CD8-positive, alpha-beta memory T cell (primary cell): ENCODE measurements at regions not wholly inside any gene's neighbourhood (a gene's known extent, or its start where the extent isn't known, plus 50 kb on each side); places are given as distances from the start of the nearest gene placed in this dataset.

Experiments used
- CTCF ChIA-PET: fragments of 350-600 bp; sonication (Branson Sonifier 250); formaldehyde crosslinking; loops from one replicate; lab custom pipeline; 2021; ENCODE audit warnings: antibody characterized with exemption; lab: Charles Lee
- POLR2A ChIA-PET: fragments of 350-600 bp; sonication (Branson Sonifier 250); formaldehyde crosslinking; loops from one replicate; lab custom pipeline; 2021; ENCODE audit warnings: antibody characterized with exemption; lab: Charles Lee
- DNase-seq, 5 donors: peaks; one replicate each; pipeline versions ENCODE4 v3.0.0 to v3.0.0-alpha.2; 2020 to 2022; ENCODE audit warnings: mixed read lengths in 1 of 5
- H3K27ac ChIP-seq: one replicate; pipeline ENCODE4 v1.7.0; 2013; ENCODE audit warnings: low read depth, mild to moderate bottlenecking, low read length, moderate library complexity
- H3K27me3 ChIP-seq: 2 replicates; pipeline ENCODE4 v1.7.0; 2013; ENCODE audit warnings: low read length, mild to moderate bottlenecking; ENCODE audit not compliant: insufficient read depth, poor library complexity, severe bottlenecking
- H3K36me3 ChIP-seq: 2 replicates; pipeline ENCODE4 v1.7.0; 2013; ENCODE audit warnings: mild to moderate bottlenecking, low read length, moderate library complexity; ENCODE audit not compliant: insufficient read depth
- H3K4me1 ChIP-seq: 2 replicates; pipeline ENCODE4 v1.7.0; 2013; ENCODE audit warnings: mild to moderate bottlenecking, low read length, moderate library complexity; ENCODE audit not compliant: insufficient read depth
- H3K4me3 ChIP-seq: 2 replicates; pipeline ENCODE4 v1.7.0; 2013; ENCODE audit warnings: mild to moderate bottlenecking, low read length
- H3K9me3 ChIP-seq: 2 replicates; pipeline ENCODE4 v1.7.0; 2013; ENCODE audit warnings: mild to moderate bottlenecking, low read length
- H3K27ac Mint-ChIP-seq, 8 donors: one replicate each; pipeline ENCODE4 v1.8.0; 2020 to 2021; ENCODE audit warnings: mixed read lengths in 8 of 8, mild to moderate bottlenecking in 6 of 8, inconsistent platforms in 3 of 8, moderate library complexity in 3 of 8
- H3K27me3 Mint-ChIP-seq, 2 donors: one replicate each; pipeline ENCODE4 v1.8.0; 2020 to 2021; ENCODE audit warnings: mixed read lengths in 2 of 2, mild to moderate bottlenecking in 1 of 2, moderate library complexity in 1 of 2
- H3K36me3 Mint-ChIP-seq, 3 donors: one replicate each; pipeline ENCODE4 v1.8.0; 2020 to 2021; ENCODE audit warnings: mixed read lengths in 3 of 3, inconsistent platforms in 1 of 3, mild to moderate bottlenecking in 1 of 3
- H3K4me1 Mint-ChIP-seq, 3 donors: one replicate each; pipeline ENCODE4 v1.8.0; 2020 to 2021; ENCODE audit warnings: mixed read lengths in 3 of 3, inconsistent platforms in 1 of 3, mild to moderate bottlenecking in 1 of 3
- H3K4me3 Mint-ChIP-seq, 7 donors: one replicate each; pipeline ENCODE4 v1.8.0; 2020 to 2021; ENCODE audit warnings: mixed read lengths in 7 of 7, mild to moderate bottlenecking in 6 of 7, moderate library complexity in 4 of 7, inconsistent platforms in 2 of 7
- H3K9me3 Mint-ChIP-seq, 5 donors: one replicate each; pipeline ENCODE4 v1.8.0; 2020 to 2022; ENCODE audit warnings: mixed read lengths in 5 of 5, mild to moderate bottlenecking in 3 of 5, moderate library complexity in 2 of 5, inconsistent platforms in 1 of 5

- Histone ChIP-seq H3K36me3 (no peaks in the 10 kb centered on the region), H3K4me1 (no peaks in the 10 kb centered on the region), H3K27me3 (no peaks in the 10 kb centered on the region), H3K4me3 (no peak overlapping the region), H3K9me3 (no peaks in the 10 kb centered on the region), H3K27ac (no peak overlapping the region)
- ChIA-PET POLR2A (no interaction called here), CTCF (no interaction called here)
- Mint-ChIP-seq H3K27me3 (no peaks in the 10 kb centered on the region), H3K27ac (no peak overlapping the region), H3K36me3 (no peaks in the 10 kb centered on the region), H3K9me3 (no peaks in the 10 kb centered on the region), H3K4me1 (peaks cover 4 to 8% (median 7%) of the 10 kb centered on the region in 3 donors), H3K4me3 (no peak overlapping the region)
- no peak for DNase-seq
Measured at GRCh38 chr7:121479466-121479865, 83.4 kb upstream of the FAM3C start.

- POLR2A ChIA-PET: no interaction called here
- no peak overlapping the region for H3K27ac ChIP-seq
Measured at GRCh38 chr7:121475806-121476205, 79.7 kb upstream of the FAM3C start.

GRCh38 chr7:121474301-121474673 is 78.2 kb upstream of the FAM3C start:
- ChIA-PET CTCF (interaction anchor here (2.4 kb wide), 1 partner anchor 78 kb away, joined by 7 read pairs; the partner anchor contains the start of gene FAM3C), POLR2A (no interaction called here)
- no peaks in the 10 kb centered on the region for H3K27me3 Mint-ChIP-seq

More at GRCh38 chr7:121475806-121476205, 79.7 kb upstream of the FAM3C start:
- Histone ChIP-seq H3K27me3 (no peaks in the 10 kb centered on the region), H3K9me3 (no peaks in the 10 kb centered on the region), H3K4me3 (no peak overlapping the region), H3K36me3 (no peaks in the 10 kb centered on the region), H3K4me1 (no peaks in the 10 kb centered on the region)
- no peaks in the 10 kb centered on the region for H3K9me3 Mint-ChIP-seq
- H3K4me1 Mint-ChIP-seq: no peaks in the 10 kb centered on the region
- H3K4me3 Mint-ChIP-seq: no peak overlapping the region
- no peak overlapping the region for H3K27ac Mint-ChIP-seq
- H3K36me3 Mint-ChIP-seq: no peaks in the 10 kb centered on the region
- DNase-seq: no peak
- H3K27me3 Mint-ChIP-seq: no peaks in the 10 kb centered on the region
- CTCF ChIA-PET: no interaction called here

GRCh38 chr7:121473645-121474300 is 77.7 kb upstream of the FAM3C start:
- Mint-ChIP-seq H3K27ac (no peak overlapping the region), H3K4me1 (no peaks in the 10 kb centered on the region), H3K36me3 (no peaks in the 10 kb centered on the region), H3K9me3 (no peaks in the 10 kb centered on the region), H3K4me3 (no peak overlapping the region), H3K27me3 (no peaks in the 10 kb centered on the region)
- no peak overlapping the region for H3K27ac ChIP-seq
- no peaks in the 10 kb centered on the region for H3K27me3 ChIP-seq
- ChIA-PET CTCF (interaction anchor here (2.4 kb wide), 1 partner anchor 78 kb away, joined by 7 read pairs; the partner anchor contains the start of gene FAM3C), POLR2A (no interaction called here)
- no peaks in the 10 kb centered on the region for H3K36me3 ChIP-seq
- H3K4me3 ChIP-seq: no peak overlapping the region
- no peaks in the 10 kb centered on the region for H3K4me1 ChIP-seq
- no peaks in the 10 kb centered on the region for H3K9me3 ChIP-seq
- no peak for DNase-seq

More at GRCh38 chr7:121474301-121474673, 78.2 kb upstream of the FAM3C start:
- no peaks in the 10 kb centered on the region for H3K36me3 ChIP-seq
- H3K27me3 ChIP-seq: no peaks in the 10 kb centered on the region
- Mint-ChIP-seq H3K27ac (no peak overlapping the region), H3K4me1 (no peaks in the 10 kb centered on the region), H3K4me3 (no peak overlapping the region), H3K9me3 (no peaks in the 10 kb centered on the region), H3K36me3 (no peaks in the 10 kb centered on the region)
- H3K27ac ChIP-seq: no peak overlapping the region
- H3K9me3 ChIP-seq: no peaks in the 10 kb centered on the region
- no peak overlapping the region for H3K4me3 ChIP-seq
- DNase-seq: no peak
- no peaks in the 10 kb centered on the region for H3K4me1 ChIP-seq

- no peaks in the 10 kb centered on the region for H3K36me3 ChIP-seq
- Mint-ChIP-seq H3K4me3 (no peak overlapping the region), H3K27me3 (peaks cover 2 to 12% of the 10 kb centered on the region in 2 donors), H3K9me3 (no peaks in the 10 kb centered on the region), H3K4me1 (no peaks in the 10 kb centered on the region), H3K27ac (no peak overlapping the region), H3K36me3 (peaks cover 0 to 3% (median 0%) of the 10 kb centered on the region in 3 donors)
- H3K4me1 ChIP-seq: no peaks in the 10 kb centered on the region
- DNase-seq: no peak
- ChIA-PET POLR2A (no interaction called here), CTCF (interaction anchor here (0.7 to 1.5 kb wide), 3 partner anchors 10 to 527 kb away, joined by 3 to 4 read pairs (median 3); partner anchors contain the start of gene FAM3C)
- H3K9me3 ChIP-seq: no peaks in the 10 kb centered on the region
- H3K27ac ChIP-seq: no peak overlapping the region
- H3K27me3 ChIP-seq: no peaks in the 10 kb centered on the region
- H3K4me3 ChIP-seq: no peak overlapping the region
Measured at GRCh38 chr7:121466455-121466854, 70.3 kb upstream of the FAM3C start.

GRCh38 chr7:121459148-121459547 is 63.0 kb upstream of the FAM3C start:
- POLR2A ChIA-PET: no interaction called here
- no peak overlapping the region for H3K27ac ChIP-seq
- no peaks in the 10 kb centered on the region for H3K4me1 Mint-ChIP-seq

GRCh38 chr7:121456785-121457359 is 60.8 kb upstream of the FAM3C start:
- no peaks in the 10 kb centered on the region for H3K9me3 ChIP-seq
- H3K4me1 ChIP-seq: no peaks in the 10 kb centered on the region
- peaks cover 0 to 4% of the 10 kb centered on the region in 2 donors for H3K27me3 Mint-ChIP-seq
- H3K4me3 Mint-ChIP-seq: no peak overlapping the region
- H3K4me3 ChIP-seq: no peak overlapping the region
- CTCF ChIA-PET: interaction anchor here (1.0 to 1.1 kb wide), 2 partner anchors 10 to 15 kb away, joined by 3 read pairs; no protein-coding TSS in a partner anchor
- H3K36me3 ChIP-seq: no peaks in the 10 kb centered on the region
- H3K27me3 ChIP-seq: no peaks in the 10 kb centered on the region
- no peaks in the 10 kb centered on the region for H3K4me1 Mint-ChIP-seq
- H3K27ac Mint-ChIP-seq: no peak overlapping the region
- DNase-seq: no peak
- H3K36me3 Mint-ChIP-seq: no peaks in the 10 kb centered on the region
- H3K9me3 Mint-ChIP-seq: no peaks in the 10 kb centered on the region
- no peak overlapping the region for H3K27ac ChIP-seq
- POLR2A ChIA-PET: no interaction called here

More at GRCh38 chr7:121459148-121459547, 63.0 kb upstream of the FAM3C start:
- no peak overlapping the region for H3K4me3 ChIP-seq
- Mint-ChIP-seq H3K9me3 (no peaks in the 10 kb centered on the region), H3K27me3 (peaks cover 2 to 12% of the 10 kb centered on the region in 2 donors), H3K4me3 (no peak overlapping the region), H3K27ac (no peak overlapping the region), H3K36me3 (peaks cover 0 to 1% (median 0%) of the 10 kb centered on the region in 3 donors)
- H3K9me3 ChIP-seq: no peaks in the 10 kb centered on the region
- DNase-seq: no peak
- CTCF ChIA-PET: no interaction called here
- H3K36me3 ChIP-seq: no peaks in the 10 kb centered on the region
- H3K27me3 ChIP-seq: no peaks in the 10 kb centered on the region
- no peaks in the 10 kb centered on the region for H3K4me1 ChIP-seq

- Histone ChIP-seq H3K4me1 (no peaks in the 10 kb centered on the region), H3K27me3 (no peaks in the 10 kb centered on the region), H3K4me3 (no peak overlapping the region), H3K9me3 (no peaks in the 10 kb centered on the region), H3K27ac (no peak overlapping the region), H3K36me3 (no peaks in the 10 kb centered on the region)
- Mint-ChIP-seq H3K4me1 (no peaks in the 10 kb centered on the region), H3K4me3 (no peak overlapping the region), H3K27me3 (no peaks in the 10 kb centered on the region), H3K36me3 (no peaks in the 10 kb centered on the region), H3K27ac (no peak overlapping the region), H3K9me3 (no peaks in the 10 kb centered on the region)
- CTCF ChIA-PET: no interaction called here
- no peak for DNase-seq
- POLR2A ChIA-PET: no interaction called here
Measured at GRCh38 chr7:121456015-121456414, 59.9 kb upstream of the FAM3C start.
